ENCODE measurements at regions not wholly inside any gene's neighbourhood (a gene's known extent, or its start where the extent isn't known, plus 50 kb on each side); places are given as distances from the start of the nearest gene placed in this dataset.

DNA sequence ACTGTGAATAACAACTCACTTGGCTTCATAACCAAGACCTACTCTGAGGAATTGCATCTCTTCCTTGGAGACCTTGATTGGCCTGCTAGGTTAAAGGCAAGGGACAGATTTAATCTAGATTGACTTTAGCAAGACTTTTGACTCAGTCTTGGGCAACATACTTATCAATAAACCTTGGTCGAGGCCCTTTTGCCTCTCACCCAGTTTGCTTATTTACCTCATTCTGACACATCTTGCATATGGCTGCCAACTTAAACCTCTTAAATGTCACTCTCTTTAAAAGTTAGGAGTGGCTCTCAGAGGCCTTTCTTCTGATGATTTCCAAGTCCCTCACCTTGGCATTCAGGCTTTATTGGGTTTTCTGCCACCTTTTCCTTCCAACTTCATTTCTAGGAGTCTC lies 124.5 kb downstream of the BAMBI start:
- no peak overlapping the region for H2AFZ ChIP-seq (ENCODE audit: low read depth, low read length)
- intact Hi-C loops (cut with micrococcal nuclease), result no loop called here
- H4K20me1 ChIP-seq (replicated peaks; ENCODE audit: control insufficient read depth, insufficient read depth, low read length), result no peaks in the 10 kb centered on the region
- FAIRE-seq (no peak), DNase-seq (ENCODE audit: extremely low read depth in 1 of 4, low spot score in 3 of 4) (no peak), ATAC-seq (no peak)
- no peaks in the 10 kb centered on the region for H3K9me1 ChIP-seq (ENCODE audit: control insufficient read depth, insufficient read depth, low read length)
- H3K27me3 ChIP-seq (ENCODE audit: control insufficient read depth in 2 of 2, insufficient read depth in 2 of 2, low read length in 2 of 2), result no peaks in the 10 kb centered on the region
- H3K27ac ChIP-seq (ENCODE audit: extremely low read depth, low read depth, low read length), result no peak overlapping the region
- ChIA-PET POLR2A (interaction anchor here (0.6 kb wide), 1 partner anchor 12 kb away, joined by 3 read pairs; no protein-coding TSS in a partner anchor), CTCF (ENCODE audit: low intra/inter-chr PET ratio) (no interaction called here)
- in situ Hi-C loops (cut with MboI), result no loop called here
- no peaks in the 10 kb centered on the region for H3K79me2 ChIP-seq (ENCODE audit: control insufficient read depth, insufficient read depth, low read length)
- TF ChIP-seq, protein P1, sequence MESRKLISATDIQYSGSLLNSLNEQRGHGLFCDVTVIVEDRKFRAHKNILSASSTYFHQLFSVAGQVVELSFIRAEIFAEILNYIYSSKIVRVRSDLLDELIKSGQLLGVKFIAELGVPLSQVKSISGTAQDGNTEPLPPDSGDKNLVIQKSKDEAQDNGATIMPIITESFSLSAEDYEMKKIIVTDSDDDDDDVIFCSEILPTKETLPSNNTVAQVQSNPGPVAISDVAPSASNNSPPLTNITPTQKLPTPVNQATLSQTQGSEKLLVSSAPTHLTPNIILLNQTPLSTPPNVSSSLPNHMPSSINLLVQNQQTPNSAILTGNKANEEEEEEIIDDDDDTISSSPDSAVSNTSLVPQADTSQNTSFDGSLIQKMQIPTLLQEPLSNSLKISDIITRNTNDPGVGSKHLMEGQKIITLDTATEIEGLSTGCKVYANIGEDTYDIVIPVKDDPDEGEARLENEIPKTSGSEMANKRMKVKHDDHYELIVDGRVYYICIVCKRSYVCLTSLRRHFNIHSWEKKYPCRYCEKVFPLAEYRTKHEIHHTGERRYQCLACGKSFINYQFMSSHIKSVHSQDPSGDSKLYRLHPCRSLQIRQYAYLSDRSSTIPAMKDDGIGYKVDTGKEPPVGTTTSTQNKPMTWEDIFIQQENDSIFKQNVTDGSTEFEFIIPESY (CRISPR knock-in tag; IDR thresholded peaks at IDR 0.05), result no peak
- TF ChIP-seq, protein P2, sequence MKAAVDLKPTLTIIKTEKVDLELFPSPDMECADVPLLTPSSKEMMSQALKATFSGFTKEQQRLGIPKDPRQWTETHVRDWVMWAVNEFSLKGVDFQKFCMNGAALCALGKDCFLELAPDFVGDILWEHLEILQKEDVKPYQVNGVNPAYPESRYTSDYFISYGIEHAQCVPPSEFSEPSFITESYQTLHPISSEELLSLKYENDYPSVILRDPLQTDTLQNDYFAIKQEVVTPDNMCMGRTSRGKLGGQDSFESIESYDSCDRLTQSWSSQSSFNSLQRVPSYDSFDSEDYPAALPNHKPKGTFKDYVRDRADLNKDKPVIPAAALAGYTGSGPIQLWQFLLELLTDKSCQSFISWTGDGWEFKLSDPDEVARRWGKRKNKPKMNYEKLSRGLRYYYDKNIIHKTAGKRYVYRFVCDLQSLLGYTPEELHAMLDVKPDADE (conservative IDR thresholded peaks at IDR 0.05; ENCODE audit: control insufficient read depth, low read depth, low read length), result no peak
- no peak for TF ChIP-seq KLF10 (CRISPR knock-in tag; IDR thresholded peaks at IDR 0.05)
- no peak for TF ChIP-seq JUND (IDR thresholded peaks at IDR 0.05; ENCODE audit: borderline replicate concordance, low read depth, low read length)
- TF ChIP-seq JUND (tag; IDR thresholded peaks at IDR 0.05; ENCODE audit: borderline replicate concordance, low read depth, low read length), result no peak
- no peak for TF ChIP-seq NBN (IDR thresholded peaks at IDR 0.05; ENCODE audit: low read depth)
- no peak for TF ChIP-seq TCF3 (CRISPR knock-in tag; IDR thresholded peaks at IDR 0.05)
- TF ChIP-seq CBX2 (IDR thresholded peaks at IDR 0.05; ENCODE audit: insufficient read depth, low read length, poor library complexity, severe bottlenecking), result no peak
- no peak for TF ChIP-seq YBX1 (IDR thresholded peaks at IDR 0.05)
- no peak for TF ChIP-seq PTTG1 (tag; IDR thresholded peaks at IDR 0.05; ENCODE audit: low read depth)
- TF ChIP-seq RNF2 (IDR thresholded peaks at IDR 0.05), result no peak
- TF ChIP-seq, protein P3, sequence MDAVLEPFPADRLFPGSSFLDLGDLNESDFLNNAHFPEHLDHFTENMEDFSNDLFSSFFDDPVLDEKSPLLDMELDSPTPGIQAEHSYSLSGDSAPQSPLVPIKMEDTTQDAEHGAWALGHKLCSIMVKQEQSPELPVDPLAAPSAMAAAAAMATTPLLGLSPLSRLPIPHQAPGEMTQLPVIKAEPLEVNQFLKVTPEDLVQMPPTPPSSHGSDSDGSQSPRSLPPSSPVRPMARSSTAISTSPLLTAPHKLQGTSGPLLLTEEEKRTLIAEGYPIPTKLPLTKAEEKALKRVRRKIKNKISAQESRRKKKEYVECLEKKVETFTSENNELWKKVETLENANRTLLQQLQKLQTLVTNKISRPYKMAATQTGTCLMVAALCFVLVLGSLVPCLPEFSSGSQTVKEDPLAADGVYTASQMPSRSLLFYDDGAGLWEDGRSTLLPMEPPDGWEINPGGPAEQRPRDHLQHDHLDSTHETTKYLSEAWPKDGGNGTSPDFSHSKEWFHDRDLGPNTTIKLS (IDR thresholded peaks at IDR 0.05; ENCODE audit: borderline replicate concordance, low read depth), result no peak
- no peak for TF ChIP-seq GABPB2 (CRISPR knock-in tag; conservative IDR thresholded peaks at IDR 0.05)
- no peak for TF ChIP-seq NFIC (IDR thresholded peaks at IDR 0.05)
- no peak for TF ChIP-seq OTX1 (CRISPR knock-in tag; IDR thresholded peaks at IDR 0.05)
- H3K36me3 ChIP-seq (ENCODE audit: control insufficient read depth, insufficient read depth, low read length), result no peaks in the 10 kb centered on the region
- peaks cover 17 to 31% of the 10 kb centered on the region in 2 experiments for H3K4me1 ChIP-seq (replicated peaks in 1 of 2; ENCODE audit: control insufficient read depth in 2 of 2, insufficient read depth in 2 of 2, low read length in 2 of 2)
- no peaks in the 10 kb centered on the region for H3K9me3 ChIP-seq (replicated peaks; ENCODE audit: control insufficient read depth, insufficient read depth, low read depth, low read length)
- no peak overlapping the region for H3K4me3 ChIP-seq
- H3K9ac ChIP-seq (ENCODE audit: insufficient read depth in 1 of 2, low read depth in 2 of 2, low read length in 2 of 2), result no peak overlapping the region
- H3K4me2 ChIP-seq (ENCODE audit: insufficient read depth, low read length), result no peak overlapping the region
- WGBS (ENCODE audit: insufficient coverage, low coverage, missing lambda C conversion rate), result 6% methylated on average over 1 of the region's 1 CpG
- no TSS peak for BruUV-seq (replicated peaks)
